Activated CD8-positive, alpha-beta T cell treated with anti-CD3 and anti-CD28 coated beads, Interleukin-2, amount 10 ng/mL, durations not matched to agents 7 days and 5 days (primary cell): ENCODE measurements at regions not wholly inside any gene's neighbourhood (a gene's known extent, or its start where the extent isn't known, plus 50 kb on each side); places are given as distances from the start of the nearest gene placed in this dataset.
"Not testable (repeated sequence)": the region's sequence is repeated elsewhere in the genome, so short reads cannot be mapped to it uniquely, and the experiment has no call there.

Experiments used
- ATAC-seq: fragments of 150-1000 bp; cut with Tn5 transposase; one replicate; pipeline ENCODE4 v1.10.0; 2021; ENCODE audit warnings: moderate library complexity
- CTCF ChIA-PET: fragments of 350-600 bp; sonication (Branson Sonifier 250); formaldehyde crosslinking; loops from one replicate; lab custom pipeline; 2021; ENCODE audit warnings: antibody characterized with exemption; lab: Charles Lee
- POLR2A ChIA-PET: fragments of 350-600 bp; sonication (Branson Sonifier 250); formaldehyde crosslinking; loops from one replicate; lab custom pipeline; 2021; ENCODE audit warnings: antibody characterized with exemption; lab: Charles Lee
- DNase-seq: peaks from one replicate; pipeline ENCODE4 v3.0.0-alpha.2; 2020
- H3K27ac Mint-ChIP-seq: one replicate; pipeline ENCODE4 v1.8.0; 2021; ENCODE audit warnings: mild to moderate bottlenecking, mixed read lengths
- H3K27me3 Mint-ChIP-seq: one replicate; pipeline ENCODE4 v1.8.0; 2021; ENCODE audit warnings: low read depth, mixed read lengths
- H3K36me3 Mint-ChIP-seq: one replicate; pipeline ENCODE4 v1.8.0; 2021; ENCODE audit warnings: low read depth, mixed read lengths
- H3K4me1 Mint-ChIP-seq: one replicate; pipeline ENCODE4 v1.8.0; 2021; ENCODE audit warnings: low read depth, mixed read lengths
- H3K4me3 Mint-ChIP-seq: one replicate; pipeline ENCODE4 v1.8.0; 2021; ENCODE audit warnings: mild to moderate bottlenecking, mixed read lengths
- H3K9me3 Mint-ChIP-seq: one replicate; pipeline ENCODE4 v1.8.0; 2022; ENCODE audit warnings: mixed read lengths; ENCODE audit not compliant: insufficient read depth

DNA sequence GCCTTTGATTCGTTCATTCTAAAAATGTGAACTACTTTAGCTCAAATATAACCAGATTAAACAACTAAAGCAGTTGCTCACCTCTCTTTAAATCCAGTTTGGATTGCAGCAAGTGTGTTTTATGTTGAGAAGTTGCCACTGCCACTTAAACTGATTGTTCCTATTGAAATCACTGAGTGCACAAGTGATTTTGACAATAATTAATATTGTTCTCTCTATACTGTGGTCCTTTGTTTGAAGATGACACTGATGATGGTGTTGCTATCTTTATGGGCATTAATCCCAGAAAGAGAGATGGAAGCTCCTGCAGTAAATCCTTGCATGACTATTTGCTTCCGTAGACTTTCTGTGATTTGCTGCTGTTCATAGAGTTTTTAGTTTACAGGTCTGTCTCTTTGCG is 251.4 kb upstream of the ZEB2 start:
- Mint-ChIP-seq H3K4me1 (no peaks in the 10 kb centered on the region), H3K27ac (no peak overlapping the region), H3K36me3 (no peaks in the 10 kb centered on the region), H3K9me3 (no peaks in the 10 kb centered on the region), H3K27me3 (peaks cover 2% of the 10 kb centered on the region), H3K4me3 (no peak overlapping the region)
- ChIA-PET CTCF (no interaction called here), POLR2A (no interaction called here)
- DNase-seq (no peak), ATAC-seq (no peak)

- Mint-ChIP-seq H3K36me3 (no peaks in the 10 kb centered on the region), H3K9me3 (no peaks in the 10 kb centered on the region), H3K4me1 (no peaks in the 10 kb centered on the region), H3K4me3 (no peak overlapping the region), H3K27ac (no peak overlapping the region), H3K27me3 (no peaks in the 10 kb centered on the region)
- ATAC-seq, result no peak
- ChIA-PET CTCF (no interaction called here), POLR2A (no interaction called here)
- DNase-seq, result no peak
These were observed 250.8 kb upstream of the ZEB2 start for GRCh38 chr2:144770616-144771230.

DNA sequence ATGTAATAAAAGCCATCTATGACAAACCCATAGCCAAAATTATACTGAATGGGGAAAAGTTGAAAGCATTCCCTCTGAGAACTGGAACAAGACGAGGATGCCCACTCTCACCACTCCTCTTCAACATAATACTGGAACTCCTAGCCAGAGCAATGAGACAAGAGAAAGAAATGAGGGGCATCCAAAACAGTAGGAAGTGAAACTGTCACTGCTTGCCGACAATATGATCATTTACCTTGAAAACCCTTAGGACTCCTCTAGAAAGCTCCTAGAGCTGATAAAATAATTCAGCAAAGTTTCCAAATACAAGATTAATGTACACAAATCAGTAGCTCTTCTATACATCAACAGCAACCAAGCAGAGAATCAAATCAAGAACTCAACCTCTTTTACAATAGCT is 241.0 kb upstream of the ZEB2 start:
- H3K27ac Mint-ChIP-seq, H3K9me3 Mint-ChIP-seq, DNase-seq, H3K4me3 Mint-ChIP-seq, H3K4me1 Mint-ChIP-seq, H3K27me3 Mint-ChIP-seq, POLR2A ChIA-PET, ATAC-seq, H3K36me3 Mint-ChIP-seq: not testable (repeated sequence)
- CTCF ChIA-PET, result interaction anchor here (0.6 kb wide), 1 partner anchor 653 kb away, joined by 3 read pairs; no protein-coding TSS in a partner anchor

DNA sequence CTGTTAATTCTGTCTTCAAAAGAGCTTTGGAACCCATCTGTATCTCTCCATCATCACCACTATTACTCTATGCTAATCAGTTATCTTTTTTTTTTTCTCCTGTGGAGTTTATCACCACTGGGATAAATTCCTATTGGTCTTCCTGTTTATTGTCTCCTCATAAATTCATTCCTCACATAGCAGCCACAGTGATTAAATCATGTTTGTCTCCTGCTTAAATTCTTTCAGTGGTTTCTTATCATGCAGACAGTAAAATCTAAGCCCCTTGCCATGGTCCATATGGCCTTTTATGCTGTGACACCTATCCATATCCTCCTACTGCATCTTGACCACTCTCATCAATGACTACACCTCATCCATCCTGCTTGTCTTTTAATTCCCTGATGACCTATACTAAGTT is 239.8 kb upstream of the ZEB2 start:
- Mint-ChIP-seq H3K4me1 (no peaks in the 10 kb centered on the region), H3K4me3 (no peak overlapping the region), H3K27me3 (no peaks in the 10 kb centered on the region), H3K36me3 (no peaks in the 10 kb centered on the region), H3K9me3 (no peaks in the 10 kb centered on the region), H3K27ac (no peak overlapping the region)
- no peak for DNase-seq
- no peak for ATAC-seq
- CTCF ChIA-PET, result no interaction called here
- POLR2A ChIA-PET, result no interaction called here

GRCh38 chr2:144758196-144758595 is 238.3 kb upstream of the ZEB2 start:
- H3K27ac Mint-ChIP-seq, ATAC-seq, CTCF ChIA-PET, DNase-seq, H3K9me3 Mint-ChIP-seq, H3K27me3 Mint-ChIP-seq, H3K4me3 Mint-ChIP-seq, H3K36me3 Mint-ChIP-seq, POLR2A ChIA-PET, H3K4me1 Mint-ChIP-seq: not testable (repeated sequence)

GRCh38 chr2:144753416-144753815 is 233.5 kb upstream of the ZEB2 start:
- ChIA-PET CTCF (no interaction called here), POLR2A (no interaction called here)
- H3K4me1 Mint-ChIP-seq, result no peaks in the 10 kb centered on the region
- no peaks in the 10 kb centered on the region for H3K27me3 Mint-ChIP-seq
- peaks cover 4% of the 10 kb centered on the region for H3K9me3 Mint-ChIP-seq
- no peak overlapping the region for H3K27ac Mint-ChIP-seq
- DNase-seq, result no peak
- H3K4me3 Mint-ChIP-seq, result no peak overlapping the region
- ATAC-seq, result no peak
- H3K36me3 Mint-ChIP-seq, result no peaks in the 10 kb centered on the region

DNA sequence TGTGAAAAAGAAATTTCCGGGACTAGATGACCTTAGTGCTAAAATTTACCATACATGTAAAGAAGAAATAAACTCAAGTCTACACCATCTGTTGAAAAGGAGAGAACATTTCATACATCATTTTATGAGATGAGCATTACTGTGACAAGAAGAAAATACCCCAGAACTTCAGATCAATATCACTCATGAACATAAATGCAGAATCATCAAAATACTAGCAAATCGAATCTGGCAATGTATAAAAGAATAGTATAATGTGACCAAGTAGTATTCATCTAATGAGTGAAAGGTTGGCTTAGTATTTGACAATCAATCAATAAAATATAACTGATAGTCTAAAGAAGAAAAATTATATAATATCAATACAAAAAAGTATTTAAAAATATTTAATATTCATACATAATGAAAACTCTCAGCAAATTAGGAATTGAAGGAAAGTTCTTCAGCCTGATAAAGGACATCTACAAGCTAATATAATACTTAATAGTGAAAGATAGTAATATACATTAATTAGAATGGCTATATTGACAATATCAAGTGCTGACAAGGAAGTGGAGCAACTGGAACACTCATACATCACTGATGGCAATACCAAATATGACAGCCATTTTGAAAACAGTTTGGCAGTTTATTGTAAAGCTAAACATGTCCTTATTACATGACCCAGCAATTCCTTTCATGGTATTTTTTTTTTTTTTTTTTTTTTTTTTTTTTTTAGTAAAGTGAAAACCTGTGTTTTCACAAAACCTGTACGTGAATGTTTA is 231.4 kb upstream of the ZEB2 start:
- H3K27me3 Mint-ChIP-seq, result no peaks in the 10 kb centered on the region
- no peak overlapping the region for H3K4me3 Mint-ChIP-seq
- CTCF ChIA-PET, result no interaction called here
- H3K4me1 Mint-ChIP-seq, result no peaks in the 10 kb centered on the region
- DNase-seq (no peak), ATAC-seq (no peak)
- no peaks in the 10 kb centered on the region for H3K36me3 Mint-ChIP-seq
- POLR2A ChIA-PET, result no interaction called here
- H3K9me3 Mint-ChIP-seq, result peaks cover 22% of the 10 kb centered on the region
- no peak overlapping the region for H3K27ac Mint-ChIP-seq

- ChIA-PET CTCF (no interaction called here), POLR2A (no interaction called here)
- Mint-ChIP-seq H3K9me3 (peaks cover 22% of the 10 kb centered on the region), H3K27me3 (no peaks in the 10 kb centered on the region), H3K36me3 (no peaks in the 10 kb centered on the region), H3K27ac (no peak overlapping the region), H3K4me3 (no peak overlapping the region), H3K4me1 (no peaks in the 10 kb centered on the region)
- DNase-seq (no peak), ATAC-seq (no peak)
These were observed 229.3 kb upstream of the ZEB2 start for GRCh38 chr2:144749188-144749587.

- no peaks in the 10 kb centered on the region for H3K27me3 Mint-ChIP-seq
- ATAC-seq (no peak), DNase-seq (no peak)
- no peak overlapping the region for H3K4me3 Mint-ChIP-seq
- H3K4me1 Mint-ChIP-seq, result no peaks in the 10 kb centered on the region
- H3K27ac Mint-ChIP-seq, result no peak overlapping the region
- ChIA-PET POLR2A (no interaction called here), CTCF (interaction anchor here (0.6 kb wide), 1 partner anchor 1719 kb away, joined by 3 read pairs; no protein-coding TSS in a partner anchor)
- H3K9me3 Mint-ChIP-seq, result peaks cover 22% of the 10 kb centered on the region
- no peaks in the 10 kb centered on the region for H3K36me3 Mint-ChIP-seq
These were observed 228.5 kb upstream of the ZEB2 start for GRCh38 chr2:144748443-144748842.

DNA sequence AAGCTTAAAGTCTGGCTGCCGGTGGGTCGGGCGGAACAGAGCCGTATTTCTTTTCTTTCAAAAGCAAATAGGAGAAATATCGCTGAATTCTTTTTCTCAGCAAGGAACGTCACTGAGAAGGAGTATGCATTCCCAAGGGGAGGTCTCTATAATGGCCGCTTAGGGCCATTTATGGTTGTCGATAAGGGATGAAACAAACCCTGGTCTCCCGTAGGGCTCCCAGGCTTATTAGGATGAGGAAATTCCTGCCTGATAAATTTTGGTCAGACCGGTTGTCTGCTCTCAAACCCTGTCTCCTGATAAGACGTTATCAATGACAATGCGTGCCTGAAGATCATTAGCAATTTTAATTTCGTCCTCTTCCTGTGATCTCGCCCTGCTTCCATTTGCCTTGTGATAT is 227.7 kb upstream of the ZEB2 start:
- ATAC-seq, result no peak
- POLR2A ChIA-PET, result no interaction called here
- DNase-seq, result no peak
- H3K36me3 Mint-ChIP-seq, result no peaks in the 10 kb centered on the region
- no peaks in the 10 kb centered on the region for H3K4me1 Mint-ChIP-seq
- H3K9me3 Mint-ChIP-seq, result peaks cover 22% of the 10 kb centered on the region
- no peak overlapping the region for H3K27ac Mint-ChIP-seq
- H3K4me3 Mint-ChIP-seq, result no peak overlapping the region
- CTCF ChIA-PET, result no interaction called here
- no peaks in the 10 kb centered on the region for H3K27me3 Mint-ChIP-seq

DNA sequence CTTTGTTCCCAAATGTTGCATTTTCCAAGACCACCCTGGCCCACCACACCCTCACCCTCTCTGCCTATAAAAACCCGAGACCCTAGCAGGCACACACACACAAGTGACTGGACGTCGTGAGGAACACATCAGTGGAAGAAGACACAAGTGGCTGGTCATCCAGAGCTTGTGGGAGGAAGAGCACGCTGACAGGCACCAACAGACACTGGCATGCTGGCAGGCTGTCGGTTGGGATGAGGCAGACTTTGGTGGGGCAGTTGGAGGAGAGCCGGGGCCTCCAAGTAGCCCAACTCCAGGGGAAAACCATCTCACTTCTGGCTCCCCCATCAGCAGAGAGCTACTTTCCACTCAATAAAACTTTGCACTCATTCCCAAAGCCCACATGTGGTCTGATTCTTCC is 225.5 kb upstream of the ZEB2 start:
- Mint-ChIP-seq H3K4me1 (no peaks in the 10 kb centered on the region), H3K4me3 (no peak overlapping the region), H3K36me3 (no peaks in the 10 kb centered on the region), H3K9me3 (peaks cover 22% of the 10 kb centered on the region), H3K27ac (no peak overlapping the region), H3K27me3 (no peaks in the 10 kb centered on the region)
- POLR2A ChIA-PET, result no interaction called here
- ATAC-seq (no peak), DNase-seq (no peak)
- CTCF ChIA-PET, result no interaction called here

DNA sequence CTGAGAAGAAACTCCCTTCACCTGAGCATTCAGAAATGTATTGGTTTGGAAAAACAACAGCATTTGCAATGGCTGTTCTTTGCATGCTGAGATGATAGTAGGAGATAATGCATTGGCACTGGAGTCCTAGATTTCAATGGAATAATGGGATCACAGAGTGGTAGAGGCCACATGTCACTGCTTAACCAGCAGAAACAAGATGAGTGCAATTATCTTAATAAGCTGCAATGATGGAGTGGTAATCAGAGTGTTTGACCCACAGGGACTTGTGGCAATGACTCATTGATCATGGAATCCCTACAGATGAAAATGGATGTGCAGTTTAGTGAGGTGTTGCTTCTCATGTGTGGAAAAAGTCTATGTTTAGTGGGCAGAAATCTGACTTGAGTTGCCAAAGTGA is 218.8 kb upstream of the ZEB2 start:
- DNase-seq, result no peak
- CTCF ChIA-PET, result no interaction called here
- no peak overlapping the region for H3K4me3 Mint-ChIP-seq
- no peaks in the 10 kb centered on the region for H3K4me1 Mint-ChIP-seq
- H3K27me3 Mint-ChIP-seq, result no peaks in the 10 kb centered on the region
- H3K9me3 Mint-ChIP-seq, result no peaks in the 10 kb centered on the region
- no peak for ATAC-seq
- POLR2A ChIA-PET, result no interaction called here
- no peaks in the 10 kb centered on the region for H3K36me3 Mint-ChIP-seq
- H3K27ac Mint-ChIP-seq, result no peak overlapping the region
